ENCODE measurements at regions not wholly inside any gene's neighbourhood (a gene's known extent, or its start where the extent isn't known, plus 50 kb on each side); places are given as distances from the start of the nearest gene placed in this dataset.

DNA sequence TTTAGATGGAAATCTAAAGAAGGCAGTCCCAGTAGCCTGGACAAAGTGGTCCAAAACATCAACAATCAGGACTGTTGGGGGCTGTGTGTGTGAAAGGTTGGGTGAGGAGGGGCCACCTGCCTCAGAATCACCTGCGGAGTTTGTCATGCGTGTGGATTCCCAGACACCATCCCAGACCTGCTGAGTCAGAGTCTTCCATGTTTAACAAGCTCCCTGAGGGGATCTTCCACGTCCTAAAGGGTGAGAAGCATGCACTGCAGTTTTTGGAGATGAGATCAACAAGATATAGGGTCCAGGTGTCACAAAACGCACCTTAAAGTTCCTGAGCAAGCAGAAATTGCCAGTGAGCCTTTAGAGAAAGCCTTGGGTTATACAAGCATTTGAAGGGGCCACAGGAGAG lies 207.0 kb upstream of the FAM9B start:
- H3K4me2 ChIP-seq (ENCODE audit: low read length), result no peak overlapping the region
- no peak overlapping the region for H3K4me3 ChIP-seq (ENCODE audit: low read depth, low read length)
- no peaks in the 10 kb centered on the region for H3K36me3 ChIP-seq (ENCODE audit: control insufficient read depth, insufficient read depth, low read length)
- H3K79me2 ChIP-seq, result no peaks in the 10 kb centered on the region
- H3K4me1 ChIP-seq, result no peaks in the 10 kb centered on the region
- H3K9ac ChIP-seq, result no peak overlapping the region
- H2AFZ ChIP-seq, result no peak overlapping the region
- no peaks in the 10 kb centered on the region for H3K27me3 ChIP-seq (ENCODE audit: control insufficient read depth, insufficient read depth, low read length)
- no peaks in the 10 kb centered on the region for H3K9me3 ChIP-seq (ENCODE audit: control insufficient read depth, low read length)
- H3K27ac ChIP-seq, result no peak overlapping the region
- TF ChIP-seq, protein P1, sequence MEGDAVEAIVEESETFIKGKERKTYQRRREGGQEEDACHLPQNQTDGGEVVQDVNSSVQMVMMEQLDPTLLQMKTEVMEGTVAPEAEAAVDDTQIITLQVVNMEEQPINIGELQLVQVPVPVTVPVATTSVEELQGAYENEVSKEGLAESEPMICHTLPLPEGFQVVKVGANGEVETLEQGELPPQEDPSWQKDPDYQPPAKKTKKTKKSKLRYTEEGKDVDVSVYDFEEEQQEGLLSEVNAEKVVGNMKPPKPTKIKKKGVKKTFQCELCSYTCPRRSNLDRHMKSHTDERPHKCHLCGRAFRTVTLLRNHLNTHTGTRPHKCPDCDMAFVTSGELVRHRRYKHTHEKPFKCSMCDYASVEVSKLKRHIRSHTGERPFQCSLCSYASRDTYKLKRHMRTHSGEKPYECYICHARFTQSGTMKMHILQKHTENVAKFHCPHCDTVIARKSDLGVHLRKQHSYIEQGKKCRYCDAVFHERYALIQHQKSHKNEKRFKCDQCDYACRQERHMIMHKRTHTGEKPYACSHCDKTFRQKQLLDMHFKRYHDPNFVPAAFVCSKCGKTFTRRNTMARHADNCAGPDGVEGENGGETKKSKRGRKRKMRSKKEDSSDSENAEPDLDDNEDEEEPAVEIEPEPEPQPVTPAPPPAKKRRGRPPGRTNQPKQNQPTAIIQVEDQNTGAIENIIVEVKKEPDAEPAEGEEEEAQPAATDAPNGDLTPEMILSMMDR (IDR thresholded peaks at IDR 0.05), result no peak

DNA sequence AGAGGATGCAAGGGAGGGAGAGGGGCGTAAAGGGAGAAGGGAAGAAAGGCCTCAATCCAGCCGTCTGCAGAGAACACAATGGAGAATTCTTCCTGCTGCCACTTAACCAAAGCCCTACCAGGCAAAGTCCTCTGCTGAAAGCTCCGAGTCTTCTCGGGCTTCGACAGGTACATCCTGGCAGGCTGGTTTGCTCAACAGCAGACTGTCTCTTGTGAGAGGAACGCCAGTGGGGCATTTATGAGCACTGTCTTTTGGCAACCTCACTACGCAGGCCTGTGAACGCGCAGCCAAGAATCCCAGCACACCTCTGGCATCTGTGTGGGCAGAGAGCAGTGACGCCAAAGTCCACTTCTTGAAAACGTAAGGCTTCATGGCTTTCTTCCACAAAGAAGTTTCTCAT lies 207.5 kb upstream of the FAM9B start:
- TF ChIP-seq, protein P1 (IDR thresholded peaks at IDR 0.05), result no peak
- Histone ChIP-seq H3K27me3 (ENCODE audit: control insufficient read depth, insufficient read depth, low read length) (no peaks in the 10 kb centered on the region), H3K79me2 (no peaks in the 10 kb centered on the region), H3K9ac (no peak overlapping the region), H3K9me3 (ENCODE audit: control insufficient read depth, low read length) (no peaks in the 10 kb centered on the region), H3K27ac (no peak overlapping the region), H3K36me3 (ENCODE audit: control insufficient read depth, insufficient read depth, low read length) (no peaks in the 10 kb centered on the region), H3K4me1 (no peaks in the 10 kb centered on the region), H2AFZ (no peak overlapping the region), H3K4me2 (ENCODE audit: low read length) (no peak overlapping the region), H3K4me3 (ENCODE audit: low read depth, low read length) (no peak overlapping the region)

DNA sequence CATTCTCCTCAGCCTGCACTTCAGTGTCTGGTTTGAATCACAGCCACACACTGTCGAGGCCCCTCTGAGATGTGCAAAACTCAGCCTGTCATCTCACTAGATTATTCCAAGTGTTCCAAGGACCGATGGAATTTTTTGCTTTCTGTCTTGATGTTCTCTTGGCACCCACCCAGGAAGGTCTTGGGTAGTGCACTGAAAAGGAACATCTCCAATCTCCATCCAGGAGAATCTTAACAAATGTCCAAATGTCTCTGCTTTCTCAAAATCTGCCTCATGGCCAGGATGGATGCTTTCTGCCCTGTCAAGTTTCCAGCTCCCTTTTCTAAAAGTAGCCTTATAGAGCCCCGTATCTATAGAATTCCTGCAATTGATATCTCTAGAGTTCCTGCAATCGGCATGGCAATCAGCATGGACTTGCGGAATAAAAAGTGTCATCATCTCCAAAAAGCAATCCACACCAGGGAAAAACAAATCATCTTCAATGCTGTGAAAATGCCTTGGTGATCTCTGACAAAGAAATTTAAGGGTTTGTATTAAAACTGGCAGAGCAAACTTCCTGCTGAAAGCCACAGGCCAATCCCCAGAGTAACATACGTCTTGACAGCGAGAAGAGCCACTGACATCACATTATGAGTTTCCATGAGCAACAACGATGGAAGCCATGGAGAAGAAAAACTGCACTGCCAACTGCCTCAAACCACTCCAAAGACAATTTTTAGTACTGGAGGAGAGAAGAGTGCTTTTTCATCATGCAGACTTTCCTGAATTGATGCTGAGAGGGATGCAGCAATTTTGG lies 215.3 kb upstream of the FAM9B start:
- H3K36me3 ChIP-seq (ENCODE audit: control insufficient read depth, insufficient read depth, low read length), result no peaks in the 10 kb centered on the region
- TF ChIP-seq, protein P1 (IDR thresholded peaks at IDR 0.05), result no peak

DNA sequence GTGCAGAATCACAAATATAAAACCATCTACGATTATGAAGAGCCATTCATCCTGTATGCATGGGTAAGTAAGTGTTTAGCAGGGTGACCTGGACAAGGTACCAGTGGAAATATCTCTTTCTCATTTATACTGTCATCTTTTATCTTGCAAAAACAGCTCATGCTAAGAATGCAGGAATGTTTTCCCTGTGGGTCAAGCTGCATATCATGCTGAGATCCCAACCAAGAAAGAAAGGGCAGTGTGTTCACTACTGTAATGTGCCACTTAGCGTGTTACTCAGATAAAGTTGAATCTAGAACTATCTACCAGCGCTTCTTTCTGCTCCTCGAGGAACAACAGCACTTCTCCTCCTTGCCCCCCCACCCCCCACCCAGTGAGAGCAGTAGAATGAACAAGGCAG lies 212.7 kb upstream of the TBL1X start:
- H3K4me3 ChIP-seq (ENCODE audit: low read depth, low read length), result no peak overlapping the region
- no peaks in the 10 kb centered on the region for H3K27me3 ChIP-seq (ENCODE audit: control insufficient read depth, insufficient read depth, low read length)
- no peaks in the 10 kb centered on the region for H3K79me2 ChIP-seq
- no peak overlapping the region for H2AFZ ChIP-seq
- no peak overlapping the region for H3K4me2 ChIP-seq (ENCODE audit: low read length)
- H3K9ac ChIP-seq, result no peak overlapping the region
- H3K9me3 ChIP-seq (ENCODE audit: control insufficient read depth, low read length), result no peaks in the 10 kb centered on the region
- no peaks in the 10 kb centered on the region for H3K4me1 ChIP-seq
- TF ChIP-seq, protein P1 (IDR thresholded peaks at IDR 0.05), result no peak
- no peak overlapping the region for H3K27ac ChIP-seq
- no peaks in the 10 kb centered on the region for H3K36me3 ChIP-seq (ENCODE audit: control insufficient read depth, insufficient read depth, low read length)

More for the DNA sequence above, 215.3 kb upstream of the FAM9B start:
- no peaks in the 10 kb centered on the region for H3K27me3 ChIP-seq (ENCODE audit: control insufficient read depth, insufficient read depth, low read length)
- no peaks in the 10 kb centered on the region for H3K4me1 ChIP-seq
- H3K27ac ChIP-seq, result no peak overlapping the region
- H3K4me2 ChIP-seq (ENCODE audit: low read length), result no peak overlapping the region
- H3K79me2 ChIP-seq, result no peaks in the 10 kb centered on the region
- no peak overlapping the region for H3K9ac ChIP-seq
- no peak overlapping the region for H2AFZ ChIP-seq
- no peaks in the 10 kb centered on the region for H3K9me3 ChIP-seq (ENCODE audit: control insufficient read depth, low read length)
- no peak overlapping the region for H3K4me3 ChIP-seq (ENCODE audit: low read depth, low read length)

DNA sequence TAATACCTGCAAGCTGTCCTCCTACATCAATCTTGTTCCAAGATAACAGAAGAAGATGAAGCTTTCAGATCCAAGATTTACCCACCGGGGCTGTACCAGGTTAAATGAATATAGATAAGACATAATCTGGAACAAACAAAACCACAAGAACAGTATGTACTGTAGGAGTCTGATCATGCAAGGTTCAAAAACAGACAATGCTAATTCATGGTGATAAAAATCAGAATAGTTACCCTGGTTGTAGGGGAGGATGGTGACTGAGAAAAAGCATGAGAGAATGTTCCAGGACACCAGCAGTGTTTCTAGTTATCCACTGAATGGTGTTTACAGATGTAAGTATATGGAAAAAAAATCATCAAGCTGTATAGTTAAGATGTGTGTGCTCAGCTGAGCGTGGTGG lies 211.6 kb upstream of the TBL1X start:
- Histone ChIP-seq H3K36me3 (ENCODE audit: control insufficient read depth, insufficient read depth, low read length) (no peaks in the 10 kb centered on the region), H3K4me1 (no peaks in the 10 kb centered on the region), H3K27me3 (ENCODE audit: control insufficient read depth, insufficient read depth, low read length) (no peaks in the 10 kb centered on the region), H3K4me2 (ENCODE audit: low read length) (no peak overlapping the region), H3K9me3 (ENCODE audit: control insufficient read depth, low read length) (no peaks in the 10 kb centered on the region), H3K9ac (no peak overlapping the region), H3K4me3 (ENCODE audit: low read depth, low read length) (no peak overlapping the region), H3K79me2 (no peaks in the 10 kb centered on the region), H2AFZ (no peak overlapping the region), H3K27ac (no peak overlapping the region)
- TF ChIP-seq, protein P1 (IDR thresholded peaks at IDR 0.05), result no peak

All from parathyroid adenoma (tissue), 2 donors.